Activated CD8-positive, alpha-beta memory T cell treated with anti-CD3 and anti-CD28 coated beads, Interleukin-2, amount 50 U/mL, for 48 hours (primary cell): ENCODE measurements at regions not wholly inside any gene's neighbourhood (a gene's known extent, or its start where the extent isn't known, plus 50 kb on each side); places are given as distances from the start of the nearest gene placed in this dataset.
"Not testable (repeated sequence)": the region's sequence is repeated elsewhere in the genome, so short reads cannot be mapped to it uniquely, and the experiment has no call there.

Experiments used
- DNase-seq: peaks from one replicate; pipeline ENCODE4 v3.0.0-alpha.2; 2020

GRCh38 chr1:244271691-244272308, 179.9 kb downstream of the ADSS2 start:
- no peak for DNase-seq

GRCh38 chr1:244272471-244273261, 179.0 kb downstream of the ADSS2 start:
- DNase-seq = peak; percentile 73

- no peak for DNase-seq
These were observed 178.4 kb downstream of the ADSS2 start for GRCh38 chr1:244273262-244273844.

- DNase-seq = peak; percentile 51
These were observed 177.7 kb downstream of the ADSS2 start for GRCh38 chr1:244273845-244274619.

- DNase-seq = no peak
These were observed 175.1 kb downstream of the ADSS2 start for GRCh38 chr1:244276646-244277045.

GRCh38 chr1:244280201-244280600, 171.5 kb downstream of the ADSS2 start:
- peak; percentile 1 for DNase-seq

- no peak for DNase-seq
These were observed 170.8 kb downstream of the ADSS2 start for GRCh38 chr1:244280859-244281258.

- no peak for DNase-seq
These were observed 167.9 kb downstream of the ADSS2 start for GRCh38 chr1:244283772-244284171.

GRCh38 chr1:244284641-244285156, 167.0 kb downstream of the ADSS2 start:
- DNase-seq = no peak

- no peak for DNase-seq
These were observed 165.4 kb downstream of the ADSS2 start for GRCh38 chr1:244286341-244286740.

GRCh38 chr1:244287726-244288125, 164.0 kb downstream of the ADSS2 start:
- no peak for DNase-seq

- no peak for DNase-seq
These were observed 163.0 kb downstream of the ADSS2 start for GRCh38 chr1:244288663-244289062.

- DNase-seq = no peak
These were observed 161.5 kb downstream of the ADSS2 start for GRCh38 chr1:244289991-244290785.

GRCh38 chr1:244291236-244292201, 160.2 kb downstream of the ADSS2 start:
- no peak for DNase-seq

GRCh38 chr1:244294599-244295224, 157.0 kb downstream of the ADSS2 start:
- DNase-seq = no peak

GRCh38 chr1:244296003-244296402, 155.7 kb downstream of the ADSS2 start:
- no peak for DNase-seq

- no peak for DNase-seq
These were observed 155.3 kb downstream of the ADSS2 start for GRCh38 chr1:244296447-244296846.

GRCh38 chr1:244297087-244297486, 154.6 kb downstream of the ADSS2 start:
- DNase-seq = no peak

- no peak for DNase-seq
These were observed 154.1 kb downstream of the ADSS2 start for GRCh38 chr1:244297616-244298015.

GRCh38 chr1:244300029-244300375, 151.7 kb downstream of the ADSS2 start:
- not testable (repeated sequence) for DNase-seq
